HepG2 (cell line): ENCODE measurements at regions not wholly inside any gene's neighbourhood (a gene's known extent, or its start where the extent isn't known, plus 50 kb on each side); places are given as distances from the start of the nearest gene placed in this dataset.

Experiments
- KLF6 ChIP-seq: IDR thresholded peaks from 2 replicates; pipeline ENCODE4 v1.8.0; 2016; ENCODE audit warnings: missing biosample characterization, missing genetic modification reagents
- MAZ ChIP-seq, 2 experiments: sonication (generic) in 1 of 2; formaldehyde crosslinking in 1 of 2; IDR thresholded peaks; 2 replicates each; pipeline versions ENCODE4 v1.5.0 to v1.6.1; 2012 to 2020; ENCODE audit warnings: low read depth in 2 of 2, mild to moderate bottlenecking in 2 of 2, borderline replicate concordance in 1 of 2, improper control_type of control experiment in 1 of 2, low read length in 1 of 2, missing genetic modification reagents in 1 of 2, moderate library complexity in 1 of 2
- RFX3 ChIP-seq: IDR thresholded peaks from 2 replicates; pipeline ENCODE4 v1.6.1; 2016; ENCODE audit warnings: missing biosample characterization, missing genetic modification reagents
- RFX5 ChIP-seq: IDR thresholded peaks from 2 replicates; pipeline ENCODE4 v1.6.1; 2011; ENCODE audit warnings: low read depth, low read length, improper control_type of control experiment
- SAFB2 ChIP-seq: sonication (generic); formaldehyde crosslinking; IDR thresholded peaks from 2 replicates; pipeline ENCODE4 v1.5.1; 2020; ENCODE audit warnings: missing genetic modification reagents, low read depth, mild to moderate bottlenecking, borderline replicate concordance
- ZNF781 ChIP-seq: sonication (generic); formaldehyde crosslinking; IDR thresholded peaks from 2 replicates; pipeline ENCODE4 v1.5.1; 2020; ENCODE audit warnings: borderline replicate concordance, mild to moderate bottlenecking, missing genetic modification reagents; ENCODE audit errors: not compliant biosample characterization

- TF ChIP-seq MAZ (IDR thresholded peaks at IDR 0.05; ENCODE audit: borderline replicate concordance, low read depth, low read length), result no peak
- no peak for TF ChIP-seq MAZ (CRISPR knock-in tag; IDR thresholded peaks at IDR 0.05; ENCODE audit: low read depth)
- TF ChIP-seq KLF6 (CRISPR knock-in tag), result no peak
- TF ChIP-seq RFX5, result no peak
- TF ChIP-seq RFX3, result no peak
- no peak for TF ChIP-seq ZNF781
- TF ChIP-seq SAFB2 (CRISPR knock-in tag), result no peak
Measured at GRCh38 chr4:170667814-170668213, 578.1 kb upstream of the AADAT start.
